SIG-M5 (cell line): ENCODE measurements at regions not wholly inside any gene's neighbourhood (a gene's known extent, or its start where the extent isn't known, plus 50 kb on each side); places are given as distances from the start of the nearest gene placed in this dataset.
"Not testable (repeated sequence)": the region's sequence is repeated elsewhere in the genome, so short reads cannot be mapped to it uniquely, and the experiment has no call there.

Source experiments
- DNase-seq: peaks from one replicate; lab custom pipeline; 2025; lab: John Stamatoyannopoulos, UW

- DNase-seq, result no peak
These were observed 56.5 kb downstream of the KCTD12 start for GRCh38 chr13:76829572-76830327.

- no peak for DNase-seq
These were observed 57.9 kb downstream of the KCTD12 start for GRCh38 chr13:76828316-76828741.

GRCh38 chr13:76826527-76826926 lies 59.7 kb downstream of the KCTD12 start:
- DNase-seq, result no peak

- no peak for DNase-seq
These were observed 60.8 kb downstream of the KCTD12 start for GRCh38 chr13:76825430-76825829.

GRCh38 chr13:76823969-76824368 lies 62.2 kb downstream of the KCTD12 start:
- no peak for DNase-seq

- no peak for DNase-seq
These were observed 63.4 kb downstream of the KCTD12 start for GRCh38 chr13:76822698-76823267.

GRCh38 chr13:76821222-76821621 lies 65.0 kb downstream of the KCTD12 start:
- not testable (repeated sequence) for DNase-seq

GRCh38 chr13:76820759-76821158 lies 65.4 kb downstream of the KCTD12 start:
- no peak for DNase-seq

GRCh38 chr13:76816394-76816793 lies 69.8 kb downstream of the KCTD12 start:
- no peak for DNase-seq

GRCh38 chr13:76815344-76815743 lies 70.9 kb downstream of the KCTD12 start:
- DNase-seq, result no peak

GRCh38 chr13:76813891-76814290 lies 72.3 kb downstream of the KCTD12 start:
- DNase-seq, result no peak

- DNase-seq, result no peak
These were observed 73.1 kb downstream of the KCTD12 start for GRCh38 chr13:76813000-76813691.

- no peak for DNase-seq
These were observed 73.9 kb downstream of the KCTD12 start for GRCh38 chr13:76812206-76812897.

GRCh38 chr13:76809389-76809788 lies 76.8 kb downstream of the KCTD12 start:
- no peak for DNase-seq

GRCh38 chr13:76808927-76809326 lies 77.3 kb downstream of the KCTD12 start:
- DNase-seq, result no peak

GRCh38 chr13:76804801-76805200 lies 81.4 kb downstream of the KCTD12 start:
- DNase-seq, result no peak

- DNase-seq, result no peak
These were observed 82.4 kb downstream of the KCTD12 start for GRCh38 chr13:76803831-76804230.

GRCh38 chr13:76800943-76801342 lies 85.3 kb downstream of the KCTD12 start:
- no peak for DNase-seq

- DNase-seq, result no peak
These were observed 86.5 kb downstream of the KCTD12 start for GRCh38 chr13:76799696-76800095.

- no peak for DNase-seq
These were observed 88.2 kb downstream of the KCTD12 start for GRCh38 chr13:76798037-76798436.

- no peak for DNase-seq
These were observed 88.8 kb downstream of the KCTD12 start for GRCh38 chr13:76797361-76797760.

- DNase-seq, result no peak
These were observed 89.4 kb downstream of the KCTD12 start for GRCh38 chr13:76796851-76797250.
